HFFc6 (cell line): ENCODE measurements at regions not wholly inside any gene's neighbourhood (a gene's known extent, or its start where the extent isn't known, plus 50 kb on each side); places are given as distances from the start of the nearest gene placed in this dataset.
"Not testable (repeated sequence)": the region's sequence is repeated elsewhere in the genome, so short reads cannot be mapped to it uniquely, and the experiment has no call there.

Experiments used
- DNase-seq: peaks from one replicate; pipeline ENCODE4 v3.0.0-alpha.2; 2018
- H3K27ac Mint-ChIP-seq: 2 replicates; pipeline ENCODE4 v1.8.0; 2020; ENCODE audit warnings: mild to moderate bottlenecking, mixed read lengths
- H3K27me3 Mint-ChIP-seq: 2 replicates; pipeline ENCODE4 v1.8.0; 2021; ENCODE audit warnings: mild to moderate bottlenecking, moderate library complexity, mixed read lengths; ENCODE audit not compliant: insufficient read depth
- H3K36me3 Mint-ChIP-seq: 2 replicates; pipeline ENCODE4 v1.8.0; 2021; ENCODE audit warnings: low read depth, mixed read lengths
- H3K4me1 Mint-ChIP-seq: 2 replicates; pipeline ENCODE4 v1.8.0; 2020; ENCODE audit warnings: low read depth, mixed read lengths
- H3K4me3 Mint-ChIP-seq: 2 replicates; pipeline ENCODE4 v1.8.0; 2020; ENCODE audit warnings: mild to moderate bottlenecking, moderate library complexity, mixed read lengths
- H3K9me3 Mint-ChIP-seq: 2 replicates; pipeline ENCODE4 v1.8.0; 2020; ENCODE audit warnings: mild to moderate bottlenecking, mixed read lengths
- TF ChIP-seq, protein P1 (sequence below): fragments of 200-600 bp; sonication (generic); IDR thresholded peaks from 2 replicates; pipeline ENCODE4 v1.5.0; 2021; ENCODE audit warnings: antibody characterized with exemption, mild to moderate bottlenecking

DNA sequence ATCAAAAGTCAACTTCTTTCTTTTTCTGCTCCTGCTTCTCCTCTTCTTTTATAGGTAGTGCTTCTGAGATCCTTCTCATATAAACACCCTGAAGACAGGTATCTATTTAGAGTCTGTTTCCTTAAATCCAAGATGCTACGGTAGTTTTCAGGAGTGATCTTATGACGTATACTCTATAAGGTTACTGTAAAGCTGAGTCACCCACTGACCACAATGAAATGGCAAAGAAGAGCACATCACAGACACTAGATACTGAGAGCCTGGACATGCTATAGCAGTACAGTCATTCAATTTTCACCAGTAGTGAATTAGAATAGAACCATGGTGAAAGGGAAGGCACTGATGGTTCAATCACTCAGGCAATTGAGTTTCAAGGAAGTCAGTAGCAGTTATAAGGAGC, 412.5 kb downstream of the ADAM29 start:
- Mint-ChIP-seq H3K4me3 (no peak overlapping the region), H3K27me3 (no peaks in the 10 kb centered on the region; the same call in 1 of the 2 replicates), H3K27ac (peak overlapping the region; percentile 59; the same call in 1 of the 2 replicates), H3K4me1 (peaks cover 10% of the 10 kb centered on the region; the same call in 1 of the 2 replicates), H3K36me3 (0 out of 2 replicates have a peak, but pooled peaks cover 5% of the 10 kb centered on the region), H3K9me3 (no peaks in the 10 kb centered on the region)
- DNase-seq, result peak; percentile 25
- TF ChIP-seq, protein P1, sequence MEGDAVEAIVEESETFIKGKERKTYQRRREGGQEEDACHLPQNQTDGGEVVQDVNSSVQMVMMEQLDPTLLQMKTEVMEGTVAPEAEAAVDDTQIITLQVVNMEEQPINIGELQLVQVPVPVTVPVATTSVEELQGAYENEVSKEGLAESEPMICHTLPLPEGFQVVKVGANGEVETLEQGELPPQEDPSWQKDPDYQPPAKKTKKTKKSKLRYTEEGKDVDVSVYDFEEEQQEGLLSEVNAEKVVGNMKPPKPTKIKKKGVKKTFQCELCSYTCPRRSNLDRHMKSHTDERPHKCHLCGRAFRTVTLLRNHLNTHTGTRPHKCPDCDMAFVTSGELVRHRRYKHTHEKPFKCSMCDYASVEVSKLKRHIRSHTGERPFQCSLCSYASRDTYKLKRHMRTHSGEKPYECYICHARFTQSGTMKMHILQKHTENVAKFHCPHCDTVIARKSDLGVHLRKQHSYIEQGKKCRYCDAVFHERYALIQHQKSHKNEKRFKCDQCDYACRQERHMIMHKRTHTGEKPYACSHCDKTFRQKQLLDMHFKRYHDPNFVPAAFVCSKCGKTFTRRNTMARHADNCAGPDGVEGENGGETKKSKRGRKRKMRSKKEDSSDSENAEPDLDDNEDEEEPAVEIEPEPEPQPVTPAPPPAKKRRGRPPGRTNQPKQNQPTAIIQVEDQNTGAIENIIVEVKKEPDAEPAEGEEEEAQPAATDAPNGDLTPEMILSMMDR, result no peak

DNA sequence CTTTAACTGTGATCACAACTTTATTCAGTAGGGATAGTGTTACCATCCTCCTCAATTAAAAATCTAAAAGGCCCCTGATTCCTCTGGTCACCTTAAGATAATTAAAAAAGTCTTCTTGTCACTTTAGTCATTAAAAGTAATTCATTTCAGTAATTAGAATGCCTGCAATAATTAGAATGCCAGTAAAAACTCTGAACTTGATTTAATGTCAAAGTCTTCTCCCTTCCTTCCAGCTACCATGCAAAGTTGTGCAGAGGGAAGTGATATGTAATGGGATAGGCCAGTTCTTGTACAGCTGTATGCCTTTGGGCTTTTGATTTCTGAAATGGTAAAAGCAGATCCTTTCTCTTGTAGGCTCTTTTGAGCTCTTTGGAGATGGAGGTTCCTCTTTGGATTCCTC, 417.2 kb downstream of the ADAM29 start:
- Mint-ChIP-seq H3K27me3 (peaks cover 2% of the 10 kb centered on the region; the same call in 1 of the 2 replicates), H3K4me1 (peaks cover 9% of the 10 kb centered on the region; the same call in 1 of the 2 replicates), H3K27ac (no peak overlapping the region), H3K9me3 (no peaks in the 10 kb centered on the region), H3K36me3 (0 out of 2 replicates have a peak, but pooled peaks cover 5% of the 10 kb centered on the region), H3K4me3 (no peak overlapping the region)
- TF ChIP-seq, protein P1, result no peak
- no peak for DNase-seq

DNA sequence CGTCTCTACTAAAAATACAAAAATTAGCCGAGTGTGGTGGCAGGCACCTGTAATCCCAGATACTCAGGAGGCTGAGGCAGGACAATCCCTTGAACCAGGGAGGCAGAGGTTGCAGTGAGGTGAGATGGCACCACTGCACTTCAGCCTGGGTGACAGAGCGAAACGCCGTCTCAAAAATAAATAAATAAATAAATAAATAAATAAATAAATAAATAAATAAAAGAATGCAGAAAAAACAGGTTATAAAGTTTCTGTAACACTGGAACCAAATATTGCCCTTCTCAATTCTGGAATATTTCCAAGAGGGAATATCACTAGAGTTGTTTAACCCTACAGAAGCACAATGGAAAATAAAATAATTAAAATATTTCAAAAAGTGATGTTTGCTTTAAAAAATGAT, 418.4 kb downstream of the ADAM29 start:
- not testable (repeated sequence) for H3K27ac Mint-ChIP-seq

DNA sequence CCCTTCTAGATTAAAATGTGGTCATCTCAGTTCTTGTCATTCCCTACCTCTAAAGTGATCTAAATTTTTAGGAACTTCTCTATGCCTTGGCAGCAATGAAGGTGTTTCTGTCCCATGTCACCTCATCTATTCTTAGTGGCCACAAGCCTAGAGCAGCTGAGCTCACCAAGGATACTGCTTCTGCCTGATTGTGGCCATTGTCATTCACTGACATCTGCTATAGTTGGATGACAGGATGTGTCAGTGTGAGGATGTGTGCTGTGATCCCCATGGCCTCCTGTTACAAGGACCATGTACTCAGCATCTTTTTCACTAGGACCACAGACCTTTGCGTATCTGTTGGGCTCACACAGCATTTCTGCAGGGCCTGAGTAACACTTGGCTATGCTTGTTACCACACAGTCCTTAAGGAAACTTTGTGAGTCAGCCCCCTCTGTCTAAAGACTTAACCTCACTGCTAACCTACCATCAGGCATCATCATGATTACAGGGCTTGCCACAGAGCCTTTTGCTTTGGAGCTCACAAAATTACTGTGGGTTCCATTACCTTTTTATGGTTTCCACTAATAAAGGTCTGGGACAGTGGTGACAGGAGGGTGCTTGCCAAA, 421.0 kb downstream of the ADAM29 start:
- DNase-seq, result peak; percentile 36

More for the DNA sequence above, 418.4 kb downstream of the ADAM29 start:
- not testable (repeated sequence) for H3K9me3 Mint-ChIP-seq, DNase-seq, H3K36me3 Mint-ChIP-seq, H3K4me3 Mint-ChIP-seq, H3K4me1 Mint-ChIP-seq, H3K27me3 Mint-ChIP-seq

DNA sequence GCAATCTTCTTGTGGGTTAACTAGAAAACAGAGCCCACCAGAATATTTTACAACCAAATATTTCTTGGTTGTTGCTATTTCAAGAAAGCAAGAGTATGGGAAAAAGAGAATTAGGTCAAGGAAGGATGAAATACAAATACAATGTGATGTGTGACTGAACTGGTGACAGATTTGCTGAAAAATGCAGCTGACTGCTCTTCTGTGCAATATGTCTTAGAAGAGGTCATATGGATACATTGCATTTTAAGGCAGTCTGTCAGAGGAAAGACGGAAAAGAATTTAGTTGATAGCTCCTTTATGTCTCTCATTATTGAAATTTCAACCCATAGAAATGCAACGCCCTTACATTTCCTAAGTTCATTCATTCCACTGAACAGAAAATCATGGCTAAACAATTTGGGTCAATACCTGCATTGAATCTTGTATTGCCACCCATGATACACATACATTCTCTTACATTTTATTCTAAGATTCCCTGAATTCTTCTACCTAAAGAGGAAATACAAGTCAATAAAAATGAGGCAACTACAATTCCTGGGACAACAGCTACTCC, 423.1 kb downstream of the ADAM29 start:
- H3K27me3 Mint-ChIP-seq, result no peaks in the 10 kb centered on the region
- H3K27ac Mint-ChIP-seq, result no peak overlapping the region
- no peak overlapping the region for H3K4me3 Mint-ChIP-seq
- H3K4me1 Mint-ChIP-seq, result peaks cover 4% of the 10 kb centered on the region
- DNase-seq, result no peak
- TF ChIP-seq, protein P1, result no peak
- H3K36me3 Mint-ChIP-seq, result peaks cover 6% of the 10 kb centered on the region
- H3K9me3 Mint-ChIP-seq, result peaks cover 12% of the 10 kb centered on the region

More for the DNA sequence above, 421.0 kb downstream of the ADAM29 start:
- Mint-ChIP-seq H3K4me1 (no peaks in the 10 kb centered on the region), H3K36me3 (peaks cover 5% of the 10 kb centered on the region), H3K27ac (no peak overlapping the region), H3K4me3 (no peak overlapping the region), H3K9me3 (peaks cover 10% of the 10 kb centered on the region), H3K27me3 (peaks cover 2% of the 10 kb centered on the region; the same call in 1 of the 2 replicates)
- TF ChIP-seq, protein P1, result no peak

DNA sequence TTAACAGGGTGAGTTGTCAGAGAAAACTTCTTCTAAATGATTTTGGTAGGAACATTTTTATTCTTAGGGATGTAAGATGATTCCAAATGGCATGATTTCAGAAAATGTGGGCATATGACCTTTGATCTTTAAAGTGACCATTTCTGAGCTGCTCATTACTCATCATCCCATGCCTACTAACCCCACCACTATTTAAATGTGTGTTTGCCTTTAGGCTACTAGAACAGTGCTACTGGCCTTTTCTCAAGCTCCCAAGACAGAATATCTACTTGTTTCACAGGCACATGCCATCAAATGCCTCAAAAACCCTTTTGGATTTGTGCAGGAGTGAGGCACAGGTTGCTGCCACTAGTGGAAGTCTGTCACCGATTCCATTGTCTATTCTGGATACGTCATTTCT, 428.2 kb downstream of the ADAM29 start:
- Mint-ChIP-seq H3K27me3 (no peaks in the 10 kb centered on the region), H3K9me3 (peaks cover 12% of the 10 kb centered on the region), H3K4me3 (no peak overlapping the region), H3K4me1 (peaks cover 11% of the 10 kb centered on the region), H3K27ac (peak overlapping the region; percentile 16; the same call in 1 of the 2 replicates), H3K36me3 (peaks cover 6% of the 10 kb centered on the region)
- TF ChIP-seq, protein P1, result no peak
- DNase-seq, result peak; percentile 23
